NCI-H69 (cell line): ENCODE measurements at regions not wholly inside any gene's neighbourhood (a gene's known extent, or its start where the extent isn't known, plus 50 kb on each side); places are given as distances from the start of the nearest gene placed in this dataset.
"Not testable (repeated sequence)": the region's sequence is repeated elsewhere in the genome, so short reads cannot be mapped to it uniquely, and the experiment has no call there.

Experiments
- DNase-seq: peaks from one replicate; lab custom pipeline; 2025; lab: John Stamatoyannopoulos, UW

DNA sequence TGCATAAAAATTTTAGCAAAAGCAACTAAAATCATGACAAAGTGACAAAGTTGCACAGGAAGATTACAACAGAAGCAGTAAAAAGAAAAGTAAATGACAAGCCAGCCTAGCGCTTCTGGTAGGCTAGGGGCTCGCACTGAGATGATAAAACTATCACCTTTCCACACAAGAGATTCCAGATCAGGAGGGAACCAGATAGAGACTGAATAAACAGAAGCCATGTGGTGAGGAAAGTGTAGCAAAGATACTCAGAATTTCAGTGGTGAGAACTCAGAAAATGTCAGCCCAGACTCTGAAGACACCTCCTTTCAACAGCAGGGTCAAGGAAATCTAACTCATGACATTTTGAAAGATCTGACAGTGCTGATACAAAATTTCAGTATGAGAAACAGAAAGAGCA, 77.4 kb upstream of the DNAJC10 start:
- DNase-seq = no peak

DNA sequence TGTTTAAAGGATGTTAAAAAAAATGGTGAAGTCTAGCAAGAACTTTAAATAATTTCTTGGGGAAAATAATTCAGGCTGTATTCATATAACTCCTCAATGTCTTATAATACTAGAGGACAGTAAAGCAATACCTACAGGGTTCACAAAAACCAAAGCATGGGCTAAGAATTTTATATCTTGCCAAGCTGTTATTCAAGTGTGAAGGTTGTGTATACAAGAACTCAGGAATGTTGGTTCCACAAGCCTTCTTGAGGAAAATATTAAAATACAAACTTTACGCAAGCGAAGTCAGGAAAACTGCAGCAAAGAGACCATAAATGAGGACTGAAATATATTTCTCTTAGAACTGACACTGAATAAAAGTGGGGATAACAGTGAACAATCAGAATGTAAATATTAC, 76.1 kb upstream of the DNAJC10 start:
- no peak for DNase-seq

DNA sequence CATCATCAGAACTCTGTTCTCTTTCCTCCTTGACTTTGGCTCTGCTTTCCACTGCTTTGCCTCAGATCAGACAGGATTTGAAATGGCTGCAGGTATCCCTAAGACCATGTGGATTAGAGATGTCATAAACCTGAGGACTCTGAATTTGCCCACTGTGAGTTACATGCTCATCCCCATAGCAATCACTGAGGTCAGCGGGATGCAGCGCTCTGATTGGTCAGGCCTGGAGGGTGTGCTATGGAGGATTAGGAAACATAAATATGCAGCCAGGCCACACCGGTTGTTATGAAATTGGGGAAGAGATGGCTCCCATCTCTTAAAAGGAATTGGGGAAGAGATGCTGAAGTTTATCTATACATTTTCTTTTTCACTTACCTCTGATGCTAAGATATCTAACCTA, 73.7 kb upstream of the DNAJC10 start:
- DNase-seq = peak; percentile 18

DNA sequence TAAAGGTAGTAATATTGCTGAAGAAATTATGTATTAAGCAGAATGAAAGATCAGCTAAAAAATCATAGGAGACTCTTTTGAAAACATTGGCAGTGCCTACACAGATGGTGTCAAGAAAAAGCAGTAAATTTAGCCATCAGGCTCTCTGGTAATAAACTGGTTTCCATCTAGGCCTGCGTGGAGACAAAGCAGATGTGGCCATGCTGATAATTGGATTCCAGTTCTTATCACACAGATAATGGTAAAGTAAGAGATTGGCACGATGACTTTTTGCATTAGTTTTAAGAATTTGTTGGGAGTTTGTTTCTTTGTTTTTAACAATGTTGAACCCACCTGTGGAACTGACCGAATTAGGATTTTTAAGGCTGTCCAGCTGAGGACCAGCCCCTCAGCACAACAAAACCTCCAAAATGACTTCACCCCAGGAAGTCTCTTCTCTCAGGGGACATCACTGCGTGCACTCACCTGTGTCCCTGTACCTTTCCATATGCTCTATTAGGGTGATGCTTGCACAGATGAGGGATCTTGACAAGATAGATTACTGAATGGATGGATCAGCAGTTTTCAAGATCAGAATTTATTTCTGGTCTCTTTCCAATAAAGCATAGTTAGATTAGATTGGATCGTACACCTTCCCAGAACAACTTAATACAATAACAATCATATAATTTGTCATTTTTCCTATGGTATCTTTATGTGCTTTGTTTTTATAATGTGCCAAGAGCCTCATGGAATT, 69.1 kb upstream of the DNAJC10 start:
- peak; percentile 9 for DNase-seq

GRCh38 chr2:182647499-182647787, 68.6 kb upstream of the DNAJC10 start:
- no peak for DNase-seq

DNA sequence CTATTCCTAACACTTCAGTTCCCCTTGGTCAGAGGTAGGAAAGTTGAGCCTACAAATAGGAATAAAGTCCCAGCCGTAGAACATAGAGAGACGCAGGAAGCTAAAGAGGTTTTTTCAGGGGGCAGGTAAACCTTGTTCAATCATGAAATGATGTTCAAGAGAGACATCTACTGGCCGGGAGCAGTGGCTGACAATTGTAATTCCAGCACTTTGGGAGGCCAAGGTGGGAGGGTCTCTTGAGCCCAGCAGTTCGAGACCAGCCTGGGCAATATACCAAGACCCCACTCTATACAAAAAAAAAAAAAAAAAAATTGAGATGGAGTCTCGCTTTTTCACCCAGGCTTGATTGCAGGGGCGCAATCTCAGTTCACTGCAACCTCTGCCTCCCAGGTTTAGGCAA, 66.7 kb upstream of the DNAJC10 start:
- DNase-seq = peak; percentile 75

GRCh38 chr2:182650704-182651103, 65.4 kb upstream of the DNAJC10 start:
- peak; percentile 46 for DNase-seq

DNA sequence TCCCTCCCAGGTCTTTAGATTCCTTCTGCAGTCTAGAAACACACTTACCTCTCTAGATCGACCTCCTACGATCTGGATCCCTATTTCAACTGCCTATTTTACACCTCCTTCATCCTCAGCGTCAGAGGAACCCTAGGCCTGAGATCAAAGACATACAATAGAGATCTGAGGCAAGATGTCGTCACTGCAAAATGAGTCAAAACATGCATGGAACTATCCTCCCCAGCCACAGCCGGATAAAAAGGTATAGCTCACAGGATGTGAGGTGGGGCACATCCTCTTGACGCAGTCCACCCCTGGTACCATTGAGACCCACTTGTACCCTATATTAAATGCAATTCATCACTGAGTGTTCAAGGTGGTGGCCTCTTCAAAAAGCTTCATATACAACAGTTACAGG, 63.7 kb upstream of the DNAJC10 start:
- no peak for DNase-seq

GRCh38 chr2:182655750-182656149, 60.3 kb upstream of the DNAJC10 start:
- DNase-seq = peak; percentile 45

DNA sequence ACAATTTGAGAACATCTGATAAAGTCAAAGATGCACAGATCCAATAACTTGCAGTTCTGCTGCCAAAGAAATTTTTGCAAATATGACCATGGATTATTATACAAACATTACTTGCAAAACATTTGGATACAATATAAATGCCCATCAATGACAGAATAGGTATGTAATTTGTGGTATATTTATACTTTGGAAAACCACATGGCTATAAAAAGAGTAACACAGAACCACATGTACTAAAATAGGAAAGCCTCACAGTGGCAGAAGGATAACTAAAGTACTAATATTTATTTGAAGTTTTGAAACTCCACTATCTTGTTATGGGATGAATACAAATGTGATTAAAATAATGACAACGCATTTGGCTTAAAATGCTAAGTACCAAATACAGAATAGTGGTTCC, 51.8 kb upstream of the DNAJC10 start:
- DNase-seq = no peak

- not testable (repeated sequence) for DNase-seq
Observed at GRCh38 chr2:182665500-182665899, 50.6 kb upstream of the DNAJC10 start.
